SK-N-SH (cell line): ENCODE measurements at regions not wholly inside any gene's neighbourhood (a gene's known extent, or its start where the extent isn't known, plus 50 kb on each side); places are given as distances from the start of the nearest gene placed in this dataset.
"Not testable (repeated sequence)": the region's sequence is repeated elsewhere in the genome, so short reads cannot be mapped to it uniquely, and the experiment has no call there.

ENCODE experiments used
- CTCF ChIA-PET: fragments of 300-600, 350-600 bp; formaldehyde crosslinking; extraction: SDS; loops from one replicate; lab custom pipeline; 2021; lab: Yijun Ruan, JAX
- POLR2A ChIA-PET: fragments of 350-600 bp; sonication (Branson Sonifier 250); formaldehyde crosslinking; extraction: SDS; loops from one replicate; lab custom pipeline; 2020; ENCODE audit warnings: antibody characterized with exemption, inconsistent platforms; lab: Yijun Ruan, JAX
- DNase-seq: peaks from one replicate; pipeline ENCODE4 v3.0.0; 2012
- H2AFZ ChIP-seq: fragments of 200-600 bp; sonication (generic); 2 replicates; pipeline ENCODE4 v1.8.1; 2016; ENCODE audit warnings: antibody characterized with exemption, mild to moderate bottlenecking, low read depth
- H3F3A ChIP-seq: fragments of 200-600 bp; sonication (generic); replicated peaks from 2 replicates; pipeline ENCODE3; 2016; ENCODE audit warnings: antibody characterized with exemption, mild to moderate bottlenecking; ENCODE audit not compliant: insufficient read depth
- H3K27ac ChIP-seq, 2 experiments: fragments of 200-500 bp in 1 of 2; fragments of 200-600 bp in 1 of 2; sonication (Bioruptor generic) in 1 of 2; sonication (generic), shearing (Covaris generic) in 1 of 2; 2 replicates each; pipeline versions ENCODE4 v1.5.1 to v1.6.1; 2014 to 2016; ENCODE audit warnings: low read depth in 2 of 2, inconsistent platforms in 1 of 2, low read length in 1 of 2, mild to moderate bottlenecking in 1 of 2, mixed read lengths in 1 of 2
- H3K27me3 ChIP-seq: fragments of 200-600 bp; sonication (generic), shearing (Covaris generic); 2 replicates; pipeline ENCODE4 v1.6.1; 2016; ENCODE audit warnings: mixed run types; ENCODE audit not compliant: insufficient read depth
- H3K36me3 ChIP-seq, 2 experiments: fragments of 200-500 bp in 1 of 2; fragments of 200-600 bp in 1 of 2; sonication (Bioruptor generic) in 1 of 2; sonication (generic) in 1 of 2; replicated peaks in 1 of 2; 2 replicates each; pipeline versions ENCODE3 to v1.5.1; 2014 to 2016; ENCODE audit warnings: low read length in 1 of 2, mild to moderate bottlenecking in 1 of 2; ENCODE audit not compliant: insufficient read depth in 2 of 2, control insufficient read depth in 1 of 2
- H3K4me1 ChIP-seq, 2 experiments: fragments of 200-500 bp in 1 of 2; fragments of 200-600 bp in 1 of 2; sonication (Bioruptor generic) in 1 of 2; sonication (generic), shearing (Covaris generic) in 1 of 2; 2 replicates each; pipeline versions ENCODE4 v1.5.1 to v1.6.1; 2014 to 2016; ENCODE audit warnings: low read depth in 1 of 2, low read length in 1 of 2, mixed run types in 1 of 2; ENCODE audit not compliant: insufficient read depth in 2 of 2, control insufficient read depth in 1 of 2
- H3K4me2 ChIP-seq: fragments of 200-600 bp; sonication (generic), shearing (Covaris generic); 2 replicates; pipeline ENCODE4 v1.6.1; 2017; ENCODE audit warnings: mixed run types
- H3K4me3 ChIP-seq, 2 experiments: fragments of 200-500 bp in 1 of 2; fragments of 200-600 bp in 1 of 2; sonication (Bioruptor generic) in 1 of 2; sonication (generic), shearing (Covaris generic) in 1 of 2; 2 replicates each; pipeline versions ENCODE4 v1.5.1 to v1.8.1; 2014 to 2016; ENCODE audit warnings: low read depth in 2 of 2, inconsistent platforms in 1 of 2, low read length in 1 of 2, mild to moderate bottlenecking in 1 of 2, mixed read lengths in 1 of 2, moderate library complexity in 1 of 2
- H3K79me2 ChIP-seq: fragments of 200-600 bp; sonication (generic); 2 replicates; pipeline ENCODE4 v1.8.1; 2017; ENCODE audit warnings: mild to moderate bottlenecking; ENCODE audit not compliant: insufficient read depth
- H3K9ac ChIP-seq: fragments of 200-600 bp; sonication (generic); 2 replicates; pipeline ENCODE4 v1.6.1; 2017; ENCODE audit warnings: mixed run types
- H3K9me2 ChIP-seq: fragments of 200-600 bp; sonication (generic); 2 replicates; pipeline ENCODE4 v1.6.1; 2017; ENCODE audit warnings: mixed run types
- H3K9me3 ChIP-seq: fragments of 200-600 bp; sonication (generic); 2 replicates; pipeline ENCODE4 v1.6.1; 2017; ENCODE audit warnings: mixed run types, mild to moderate bottlenecking, moderate library complexity
- H4K20me1 ChIP-seq: fragments of 200-600 bp; sonication (generic); 2 replicates; pipeline ENCODE4 v1.6.1; 2017; ENCODE audit warnings: mild to moderate bottlenecking, mixed run types; ENCODE audit not compliant: insufficient read depth
- EP300 ChIP-seq, 2 experiments: IDR thresholded peaks; 2 replicates each; pipeline versions ENCODE4 v1.4.0 to v1.6.1; 2012; ENCODE audit warnings: borderline replicate concordance in 1 of 2, low read depth in 1 of 2, low read length in 1 of 2
- EZH2phosphoT487 ChIP-seq: fragments of 200-600 bp; sonication (generic); IDR thresholded peaks from 2 replicates; pipeline ENCODE4 v1.6.1; 2017; ENCODE audit warnings: low read depth, mixed run types, mild to moderate bottlenecking, antibody characterized with exemption, moderate library complexity, borderline replicate concordance
- FOSL2 ChIP-seq: IDR thresholded peaks from 2 replicates; pipeline ENCODE4 v1.4.0; 2012; ENCODE audit warnings: low read depth, mild to moderate bottlenecking, moderate library complexity, borderline replicate concordance
- GATA2 ChIP-seq: sonication (generic); formaldehyde crosslinking; IDR thresholded peaks from 2 replicates; pipeline ENCODE4 v1.5.0; 2020; ENCODE audit warnings: mild to moderate bottlenecking, missing genetic modification reagents
- MEF2A ChIP-seq: IDR thresholded peaks from 2 replicates; pipeline ENCODE4 v1.4.0; 2012; ENCODE audit warnings: low read depth, borderline replicate concordance
- NRF1 ChIP-seq: IDR thresholded peaks from 2 replicates; pipeline ENCODE4 v1.6.1; 2012; ENCODE audit warnings: low read depth, mild to moderate bottlenecking, low read length
- RAD21 ChIP-seq: IDR thresholded peaks from 2 replicates; pipeline ENCODE4 v1.6.1; 2012; ENCODE audit warnings: mild to moderate bottlenecking, low read length
- TEAD4 ChIP-seq: IDR thresholded peaks from 2 replicates; pipeline ENCODE4 v1.4.0; 2012; ENCODE audit warnings: mild to moderate bottlenecking, borderline replicate concordance; ENCODE audit not compliant: insufficient read depth
- WGBS: methylation state at CpG from one replicate; pipeline ENCODE4 v1.1.6; 2017; ENCODE audit warnings: low lambda C conversion rate; 5-methylcytosine and 5-hydroxymethylcytosine counted together

- POLR2A ChIA-PET, H2AFZ ChIP-seq: not testable (repeated sequence)
- no CpG with 5 or more reads among the region's 30 CpGs for WGBS
Measured at GRCh38 chr22:34625892-34626291, 440.1 kb upstream of the ISX start.

GRCh38 chr22:34638128-34638527 lies 427.8 kb upstream of the ISX start:
- POLR2A ChIA-PET = no interaction called here
- Histone ChIP-seq H3K27me3 (no peaks in the 10 kb centered on the region), H3K4me2 (no peak overlapping the region), H3K4me3 (no peak overlapping the region), H3K79me2 (no peaks in the 10 kb centered on the region), H3F3A (no peaks in the 10 kb centered on the region), H3K27ac (no peak overlapping the region), H3K9ac (no peak overlapping the region), H3K4me1 (no peaks in the 10 kb centered on the region), H3K9me3 (no peaks in the 10 kb centered on the region), H4K20me1 (no peaks in the 10 kb centered on the region), H2AFZ (no peak overlapping the region), H3K9me2 (no peaks in the 10 kb centered on the region), H3K36me3 (no peaks in the 10 kb centered on the region)
- no peak for DNase-seq
- WGBS = 0% methylated on average over 2 of the region's 2 CpGs
- CTCF ChIA-PET = no interaction called here
- no peak for TF ChIP-seq TEAD4
- no peak for TF ChIP-seq RAD21
- no peak for TF ChIP-seq MEF2A
- TF ChIP-seq EP300 (IDR thresholded peaks at IDR 0.05; ENCODE audit: borderline replicate concordance in 1 of 2, low read depth in 1 of 2, low read length in 1 of 2) = no peak

More at GRCh38 chr22:34625892-34626291, 440.1 kb upstream of the ISX start:
- H3K36me3 ChIP-seq, H3K9me3 ChIP-seq, H3K79me2 ChIP-seq, H3K4me2 ChIP-seq, H3K9me2 ChIP-seq, H4K20me1 ChIP-seq, H3K4me3 ChIP-seq, H3K27ac ChIP-seq, DNase-seq, CTCF ChIA-PET, H3K4me1 ChIP-seq, H3K9ac ChIP-seq, H3F3A ChIP-seq, H3K27me3 ChIP-seq: not testable (repeated sequence)

- ChIA-PET POLR2A (no interaction called here), CTCF (no interaction called here)
- no peak overlapping the region for H3K9ac ChIP-seq
- no peak for TF ChIP-seq GATA2 (CRISPR knock-in tag)
- no peak for TF ChIP-seq EZH2phosphoT487
- no peak for TF ChIP-seq NRF1
- no peak for TF ChIP-seq FOSL2
- no peak overlapping the region for H3K4me2 ChIP-seq
- 4% methylated on average over 5 of the region's 5 CpGs for WGBS
- no peaks in the 10 kb centered on the region for H3F3A ChIP-seq
- no peaks in the 10 kb centered on the region for H3K36me3 ChIP-seq
- no peaks in the 10 kb centered on the region for H3K27me3 ChIP-seq
- no peak overlapping the region for H2AFZ ChIP-seq
- H3K9me3 ChIP-seq = no peaks in the 10 kb centered on the region
- H3K4me3 ChIP-seq = no peak overlapping the region
- no peaks in the 10 kb centered on the region for H3K4me1 ChIP-seq
- H3K79me2 ChIP-seq = no peaks in the 10 kb centered on the region
- H3K9me2 ChIP-seq = no peaks in the 10 kb centered on the region
- no peak overlapping the region for H3K27ac ChIP-seq
- no peak for DNase-seq
- no peaks in the 10 kb centered on the region for H4K20me1 ChIP-seq
Measured at GRCh38 chr22:34639911-34640310, 426.0 kb upstream of the ISX start.
